LoVo (cell line): ENCODE measurements at regions not wholly inside any gene's neighbourhood (a gene's known extent, or its start where the extent isn't known, plus 50 kb on each side); places are given as distances from the start of the nearest gene placed in this dataset.
A peak's percentile ranks its signal among the peaks of the same experiment; 100 is the strongest.
"Not testable (repeated sequence)": the region's sequence is repeated elsewhere in the genome, so short reads cannot be mapped to it uniquely, and the experiment has no call there.

Experiments used
- DNase-seq: peaks from one replicate; pipeline ENCODE4 v3.0.0-alpha.2; 2016; ENCODE audit warnings: low spot score

DNA sequence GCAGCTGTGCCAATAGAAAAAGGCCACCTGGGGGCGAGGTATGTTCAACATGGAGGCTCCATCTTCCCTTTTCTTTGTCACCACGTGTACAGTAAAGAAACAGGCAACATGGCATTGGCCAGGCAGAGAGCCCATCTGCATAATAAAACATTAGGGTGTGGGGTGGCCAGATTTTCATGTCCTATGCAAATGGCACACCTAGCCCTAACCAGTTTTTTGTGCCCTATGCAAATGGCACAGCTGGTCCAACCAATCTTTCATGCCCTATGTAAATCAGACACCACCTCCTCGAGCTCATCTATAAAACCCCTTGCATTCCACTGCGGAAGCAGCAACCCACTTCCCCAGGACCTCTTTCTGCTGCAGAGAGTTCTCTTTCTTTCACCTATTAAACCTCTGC, 149.1 kb upstream of the RGS6 start:
- no peak for DNase-seq

DNA sequence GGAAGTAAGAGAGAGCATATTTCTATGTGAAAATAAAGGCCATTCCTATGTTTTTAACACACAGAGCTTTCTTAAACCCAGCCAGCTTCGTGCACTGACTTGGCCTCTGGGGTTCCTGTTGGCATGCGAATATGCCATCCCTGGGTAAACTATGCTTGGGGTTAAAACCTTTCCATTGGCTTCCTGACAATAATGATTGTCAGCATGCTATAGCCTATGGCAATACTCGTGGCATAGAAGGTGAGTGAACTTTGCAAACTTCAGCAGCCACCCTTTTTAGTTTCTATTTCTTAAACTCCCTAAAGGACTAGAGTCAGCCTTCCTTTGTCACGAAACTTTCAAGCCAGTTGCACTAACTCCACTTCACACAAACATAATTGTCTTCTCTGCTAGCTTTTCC, 148.4 kb upstream of the RGS6 start:
- DNase-seq: no peak

DNA sequence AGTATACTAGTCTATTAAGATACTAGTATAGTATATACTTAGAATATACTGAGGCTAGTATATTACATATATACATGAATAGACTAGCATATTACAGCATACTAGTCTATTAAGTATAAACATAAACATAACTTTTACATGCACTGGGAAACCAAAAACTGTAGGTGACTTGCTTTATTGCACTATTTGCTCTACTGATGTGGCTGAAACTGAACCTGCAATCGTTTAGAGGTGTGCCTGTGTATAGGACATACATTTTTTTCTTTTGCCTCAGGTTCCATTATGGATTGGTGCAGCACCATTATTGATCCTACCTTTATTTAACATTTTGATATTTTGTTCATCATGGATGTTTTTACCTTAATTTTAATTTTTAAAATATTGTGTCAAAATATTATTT, 143.2 kb upstream of the RGS6 start:
- DNase-seq: no peak

DNA sequence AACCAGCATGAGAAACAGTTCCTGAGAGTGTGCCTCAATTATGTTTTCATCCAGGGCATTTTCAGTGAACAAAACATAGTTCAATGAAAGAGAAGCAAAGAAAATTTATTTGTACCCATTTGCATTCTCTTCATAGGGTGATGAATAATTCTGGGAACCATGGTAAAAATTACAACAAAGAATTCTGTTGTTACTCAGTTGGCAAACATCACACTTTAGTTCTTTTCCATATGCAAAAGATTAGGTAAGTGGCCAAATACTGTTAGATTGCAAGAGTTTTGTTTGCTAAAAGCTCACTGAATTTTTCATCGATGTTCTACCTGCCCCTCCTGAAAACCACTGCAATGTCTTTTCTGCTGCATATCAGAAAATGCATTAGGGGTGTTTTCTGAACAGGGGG, 132.4 kb upstream of the RGS6 start:
- DNase-seq: no peak

DNA sequence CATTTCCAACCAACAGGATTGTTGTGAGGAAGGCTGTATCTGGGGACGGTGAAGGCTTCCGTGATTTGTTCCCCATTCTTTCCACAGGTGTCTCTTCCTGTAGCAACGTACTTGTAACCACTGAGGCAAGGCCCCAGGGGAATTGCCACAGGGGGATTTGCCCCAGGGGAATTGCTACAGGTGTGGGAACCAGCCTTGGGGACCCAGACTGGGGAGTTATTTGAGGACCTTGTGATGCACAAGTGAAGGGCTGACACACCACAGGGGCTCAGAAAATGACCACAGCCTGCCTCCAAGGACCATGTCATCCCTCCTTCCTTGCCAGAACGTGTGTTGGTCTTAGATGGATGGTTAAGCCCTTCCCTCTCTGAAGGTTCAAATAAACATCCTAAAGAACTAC, 131.4 kb upstream of the RGS6 start:
- no peak for DNase-seq

DNA sequence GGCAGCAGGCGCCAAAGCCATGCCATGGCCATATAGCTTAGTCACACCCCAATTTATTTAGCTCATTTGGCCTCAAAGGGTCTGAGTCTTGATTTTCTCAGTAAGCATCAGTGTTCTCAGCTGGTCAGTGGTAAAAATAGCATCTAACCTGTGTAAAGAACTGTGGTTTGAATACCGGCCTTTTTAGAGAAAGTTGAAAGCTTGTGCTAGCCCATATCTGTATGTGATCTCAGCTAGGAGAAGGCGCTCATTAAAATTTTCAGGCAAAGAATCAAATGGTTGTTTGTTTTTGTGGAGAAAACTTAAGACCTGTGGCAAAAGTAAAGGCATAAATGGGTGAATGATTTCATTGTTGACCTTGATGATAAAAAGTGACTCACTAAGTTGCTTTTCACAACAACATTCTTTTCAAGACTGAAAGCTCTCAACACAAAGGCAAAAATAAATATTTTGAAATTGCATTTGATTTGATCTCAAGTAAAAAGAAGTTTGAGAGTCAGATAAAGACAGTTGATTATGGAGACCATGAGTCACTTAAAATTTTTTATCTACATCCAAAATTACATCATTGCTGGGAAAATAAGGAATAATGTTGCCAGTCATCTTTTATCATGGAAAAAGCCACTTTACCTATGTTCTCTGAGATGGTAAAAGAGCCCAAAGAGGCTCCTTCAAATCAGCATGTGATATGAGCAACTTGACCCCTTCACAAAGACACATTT, 128.5 kb upstream of the RGS6 start:
- DNase-seq: peak; percentile 68

DNA sequence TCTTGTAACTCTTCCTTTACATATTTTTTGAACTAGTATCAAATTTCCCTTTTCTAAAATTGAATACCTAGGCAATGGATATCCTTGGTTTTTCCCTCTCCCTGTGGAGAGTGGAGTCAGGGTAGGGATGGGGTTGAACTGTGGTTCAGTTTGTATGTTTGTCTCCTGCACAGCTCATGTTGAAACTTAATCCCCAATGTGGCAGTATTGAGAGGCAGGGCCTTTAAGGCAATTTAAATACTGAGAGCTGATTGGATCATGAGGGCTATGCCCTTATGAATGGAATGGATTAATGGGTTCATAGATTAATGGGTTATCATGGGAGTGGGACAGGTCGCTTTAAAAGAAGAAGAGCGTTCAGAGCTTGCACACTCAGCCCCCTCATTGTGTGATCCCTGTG, 127.2 kb upstream of the RGS6 start:
- no peak for DNase-seq

DNA sequence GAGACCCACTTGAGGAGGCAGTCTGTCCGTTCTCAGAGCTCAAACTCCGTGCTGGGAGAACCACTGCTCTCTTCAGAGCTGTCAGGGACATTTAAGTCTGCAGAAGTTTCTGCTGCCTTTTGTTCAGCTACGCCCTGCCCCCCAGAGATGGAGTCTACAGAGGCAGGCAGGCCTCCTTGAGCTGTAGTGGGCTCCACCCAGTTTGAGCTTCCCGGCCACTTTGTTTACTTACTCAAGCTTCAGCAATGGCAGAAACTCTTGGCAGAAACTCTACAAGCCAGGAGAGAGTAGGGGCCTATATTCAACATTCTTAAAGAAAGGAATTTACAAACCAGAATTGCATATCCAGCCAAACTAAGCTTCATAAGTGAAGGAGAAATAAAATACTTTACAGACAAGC, 125.2 kb upstream of the RGS6 start:
- DNase-seq: not testable (repeated sequence)

DNA sequence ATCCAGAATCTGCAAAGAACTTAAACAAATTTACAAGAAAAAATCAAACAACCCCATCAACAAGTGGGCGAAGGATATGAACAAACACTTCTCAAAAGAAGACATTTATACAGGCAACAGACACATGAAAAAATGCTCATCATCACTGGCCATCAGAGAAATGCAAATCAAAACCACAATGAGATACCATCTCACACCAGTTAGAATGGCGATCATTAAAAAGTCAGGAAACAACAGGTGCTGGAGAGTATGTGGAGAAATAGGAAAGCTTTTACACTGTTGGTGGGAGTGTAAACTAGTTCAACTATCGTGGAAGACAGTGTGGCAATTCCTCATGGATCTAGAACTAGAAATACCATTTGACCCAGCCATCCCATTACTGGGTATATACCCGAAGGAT, 121.4 kb upstream of the RGS6 start:
- not testable (repeated sequence) for DNase-seq

DNA sequence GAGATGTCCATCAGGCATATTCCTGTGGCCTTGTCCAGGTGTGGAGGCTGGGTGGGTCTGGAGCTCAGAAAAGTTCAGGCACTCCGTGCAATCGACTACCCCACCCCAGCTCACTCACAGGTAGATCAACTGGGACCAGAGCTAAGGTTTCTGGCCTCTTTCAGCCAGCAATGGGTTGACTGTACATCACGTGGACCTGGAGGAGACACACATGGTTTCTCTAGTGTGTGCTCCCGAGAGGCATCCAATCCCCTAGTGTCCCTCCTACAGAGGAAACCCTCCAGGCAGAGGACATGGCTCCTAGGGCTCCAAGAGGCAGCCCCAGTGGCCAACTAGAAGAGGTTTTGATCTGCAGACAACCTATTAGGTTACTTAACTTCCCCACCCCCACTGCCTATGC, 119.5 kb upstream of the RGS6 start:
- DNase-seq: no peak

DNA sequence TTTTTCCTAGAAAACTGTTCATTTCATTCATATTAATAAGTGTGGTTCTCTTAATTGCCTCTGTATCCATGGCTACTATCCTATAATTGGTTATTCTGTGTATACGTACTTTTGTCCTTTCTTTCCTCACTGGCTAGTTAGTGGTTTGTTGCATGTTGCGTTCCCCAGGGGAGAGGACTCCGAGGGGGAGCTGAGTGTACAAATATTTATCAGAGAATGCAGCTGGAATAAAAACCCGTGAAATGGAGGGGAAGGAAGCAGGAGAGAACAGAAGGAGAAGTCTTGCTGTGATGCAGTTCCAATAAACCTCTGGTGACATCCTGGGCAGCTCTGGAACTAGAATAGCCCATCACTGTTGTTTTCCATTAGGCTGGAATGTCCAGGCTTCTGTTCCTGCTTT, 117.1 kb upstream of the RGS6 start:
- DNase-seq: no peak

DNA sequence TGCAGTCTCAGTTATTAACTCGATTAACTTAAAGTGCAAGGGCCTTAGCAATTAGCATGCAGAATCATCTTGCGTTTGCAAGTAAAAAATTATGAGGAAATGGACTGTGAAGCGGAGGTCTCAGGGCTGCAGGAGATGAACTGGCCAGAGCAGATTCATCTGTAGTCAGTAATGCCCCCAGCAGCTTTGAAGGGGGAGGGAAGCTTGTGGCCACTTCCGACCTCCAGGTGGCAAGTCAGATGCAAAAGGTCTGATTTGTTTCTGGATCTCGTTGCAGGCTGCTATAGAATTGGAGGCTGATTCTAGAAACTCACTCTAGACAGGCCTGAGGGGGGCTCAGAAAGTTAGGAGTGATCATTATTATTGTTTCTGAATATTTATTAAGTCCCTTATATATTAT, 107.4 kb upstream of the RGS6 start:
- DNase-seq: no peak

DNA sequence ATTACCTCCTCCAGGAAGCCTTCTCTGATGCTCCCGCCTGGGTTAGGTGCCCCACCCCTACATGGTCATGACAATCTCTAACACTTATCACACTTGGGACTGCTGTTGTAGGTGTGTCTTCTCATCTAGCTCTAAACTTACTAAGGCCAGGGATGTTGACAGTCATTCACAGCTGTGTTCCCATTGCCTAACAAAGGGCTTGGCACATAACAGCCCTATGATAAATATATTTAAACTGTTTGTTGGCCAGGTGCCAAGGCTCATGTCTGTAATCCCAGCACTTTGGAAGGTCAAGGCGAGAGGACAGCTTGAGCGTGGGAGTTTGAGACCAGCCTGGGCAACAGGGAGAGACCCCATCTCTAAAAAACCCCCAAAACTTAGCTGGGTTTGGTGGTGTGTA, 98.8 kb upstream of the RGS6 start:
- DNase-seq: no peak

DNA sequence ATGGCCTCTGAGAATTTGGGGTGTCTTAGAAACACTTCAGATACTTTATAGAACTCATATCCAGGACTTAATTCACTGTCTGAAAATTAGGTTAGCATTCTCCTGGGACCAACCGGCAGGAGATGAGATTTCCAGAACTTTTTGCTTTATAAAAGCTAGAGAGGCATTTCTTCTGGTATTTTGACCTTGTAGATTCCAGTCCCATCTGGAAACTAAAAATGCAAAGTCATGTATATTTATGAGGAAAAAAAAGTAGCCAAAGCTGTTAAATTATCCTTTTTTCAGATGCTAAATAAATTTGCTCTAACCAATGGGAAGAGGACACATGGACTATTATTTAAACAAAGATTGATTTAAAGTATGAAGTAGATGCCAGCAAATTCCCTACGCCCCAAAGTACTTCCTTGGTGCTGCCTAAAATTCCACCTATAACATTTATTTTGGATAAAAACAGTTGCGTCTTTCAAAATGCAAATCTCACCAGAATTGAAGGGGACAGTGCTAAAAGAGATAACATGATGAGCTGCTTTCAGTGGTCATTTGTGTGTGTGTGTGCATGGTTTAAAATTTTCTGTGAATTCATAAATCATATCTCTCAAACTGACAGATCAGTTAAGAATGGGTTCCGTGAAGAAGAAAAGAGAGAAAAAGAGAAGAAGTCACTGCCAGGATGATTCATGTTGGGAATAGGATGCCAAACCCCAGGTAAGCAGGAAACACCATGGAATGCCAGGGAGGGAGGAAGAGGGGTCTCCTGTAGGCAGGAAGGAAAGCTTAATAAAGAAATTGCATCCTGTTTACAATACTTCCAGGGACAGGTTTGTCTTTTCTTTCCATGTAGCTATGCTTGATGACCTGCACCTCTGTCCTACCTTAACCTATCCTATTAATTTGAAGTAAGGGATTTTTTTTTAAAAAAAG, 97.7 kb upstream of the RGS6 start:
- no peak for DNase-seq

DNA sequence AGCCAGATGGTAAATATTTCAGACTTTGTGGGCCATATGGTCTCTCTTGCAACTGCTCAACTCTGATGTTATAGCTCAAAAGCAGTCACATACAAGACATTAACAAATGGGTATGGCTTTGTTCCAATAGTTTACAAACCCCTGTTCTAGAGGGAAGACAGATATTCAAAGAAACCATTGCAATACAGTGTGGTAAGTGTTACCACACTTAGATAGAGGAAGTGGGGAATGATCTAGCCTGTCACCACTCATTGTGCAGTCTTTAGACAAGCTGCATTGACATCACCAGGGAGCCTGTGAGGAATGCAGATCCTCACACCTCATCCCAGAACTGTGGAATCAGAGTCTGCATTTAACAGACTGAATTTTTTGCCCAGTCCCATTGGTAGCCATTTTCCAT, 80.0 kb upstream of the RGS6 start:
- no peak for DNase-seq

DNA sequence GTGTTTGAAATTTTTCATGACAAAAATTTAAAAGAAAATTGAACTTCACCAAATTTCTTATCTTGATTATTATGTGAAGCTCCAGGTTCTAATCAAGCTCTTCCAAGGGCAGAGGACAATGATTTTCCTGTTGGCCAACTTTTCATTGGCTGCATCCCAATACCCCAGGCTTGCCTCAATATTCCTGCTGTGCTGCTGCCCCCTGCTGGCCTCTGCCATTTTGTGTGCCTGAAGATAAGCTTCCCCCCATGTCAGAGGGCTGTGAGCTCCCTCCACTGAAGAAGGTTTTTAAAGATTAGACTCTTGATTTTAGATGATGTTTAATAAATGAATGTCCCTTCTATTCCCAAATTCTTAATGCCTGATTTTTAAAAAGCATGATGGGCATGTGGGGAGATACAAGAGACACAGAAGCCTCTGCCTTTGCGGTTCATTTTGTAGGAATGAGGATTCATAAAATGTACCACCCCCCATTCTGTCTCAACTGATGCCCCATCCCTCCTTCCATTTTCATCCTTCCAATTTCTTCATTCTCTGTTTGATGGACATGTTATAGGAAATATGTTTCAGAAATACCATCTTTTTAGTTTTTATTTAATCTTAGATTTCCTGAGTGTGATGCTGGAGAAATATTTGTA, 76.7 kb upstream of the RGS6 start:
- DNase-seq: peak; percentile 11

DNA sequence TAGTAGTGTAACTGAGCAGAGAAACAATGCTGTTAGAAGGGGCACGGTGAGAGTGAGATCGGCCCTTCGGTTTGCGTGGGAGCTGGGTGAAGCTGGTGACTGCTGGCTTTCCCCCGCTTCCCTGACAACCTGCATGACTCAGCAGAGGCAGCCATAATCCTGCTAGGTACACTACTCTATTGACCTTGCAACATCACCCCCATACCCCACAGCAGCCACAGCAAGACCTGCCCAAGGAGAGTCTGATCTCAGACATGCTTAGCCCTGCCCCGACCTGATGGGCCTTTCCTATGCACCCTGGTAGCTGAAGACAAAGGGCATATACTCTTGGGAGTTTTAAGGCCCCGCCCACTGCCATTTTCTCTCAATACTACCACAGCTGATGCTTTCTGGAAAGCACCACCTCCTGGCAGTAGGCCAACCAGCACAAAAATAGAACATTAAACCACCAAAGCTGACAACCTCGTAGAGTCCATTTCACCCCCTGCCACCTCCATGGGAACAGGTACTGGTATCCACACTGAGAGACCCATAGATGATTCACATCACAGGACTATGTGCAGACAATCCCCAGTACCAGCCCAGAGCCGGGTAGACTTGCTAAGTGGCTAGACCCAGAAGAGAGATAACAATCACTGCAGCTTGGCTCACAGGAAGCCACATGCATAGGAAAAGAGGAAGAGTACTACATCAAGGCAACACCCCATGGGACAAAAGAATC, 75.9 kb upstream of the RGS6 start:
- DNase-seq: no peak

DNA sequence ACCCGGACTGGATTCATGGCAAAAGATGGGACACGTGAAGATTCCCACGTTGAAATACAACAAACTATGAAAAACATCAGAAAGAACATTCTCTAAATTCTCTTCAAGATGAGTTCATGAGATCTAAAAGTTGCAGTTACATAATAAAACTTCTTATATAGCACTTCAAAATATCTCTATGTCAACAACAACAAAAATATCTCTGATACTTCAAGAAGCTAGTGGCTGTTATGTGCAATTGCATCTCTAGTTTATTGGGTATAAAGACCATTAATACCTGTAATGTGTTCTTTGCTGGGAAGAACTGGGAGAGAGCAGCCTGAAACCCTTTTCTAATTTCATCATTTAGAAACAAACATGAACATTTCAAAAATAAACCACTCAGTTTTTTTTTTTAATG, 69.2 kb upstream of the RGS6 start:
- DNase-seq: no peak

DNA sequence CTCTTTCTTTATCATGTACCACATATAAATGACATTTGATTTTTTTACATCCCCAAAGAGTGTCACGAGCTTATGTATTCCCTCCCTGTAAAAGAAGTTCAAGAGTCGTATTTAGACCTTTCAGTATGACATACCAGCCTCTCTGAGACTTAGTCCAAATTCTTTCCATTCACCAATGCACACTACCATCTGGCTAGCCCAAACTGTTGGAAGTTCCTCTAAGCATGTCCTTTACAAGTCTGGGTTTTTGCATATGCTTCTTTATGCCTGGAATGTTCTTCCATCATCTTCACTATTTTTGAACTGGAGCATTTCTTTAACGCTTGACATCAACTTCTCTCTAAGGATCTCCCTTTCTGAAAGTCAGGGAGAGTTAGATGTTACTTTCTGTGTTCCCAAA, 68.5 kb upstream of the RGS6 start:
- no peak for DNase-seq
